Cardiac fibroblast (primary cell): ENCODE measurements at regions not wholly inside any gene's neighbourhood (a gene's known extent, or its start where the extent isn't known, plus 50 kb on each side); places are given as distances from the start of the nearest gene placed in this dataset.

Experiments
- DNase-seq, 2 donors: peaks; one replicate each; pipeline versions ENCODE4 v3.0.0 to v3.0.0-alpha.2; 2010; ENCODE audit warnings: low read depth in 2 of 2
- H3K4me3 ChIP-seq, 2 donors: replicated peaks in 1 of 2; 1 replicate in 1 of 2; 2 replicates in 1 of 2; pipeline ENCODE4 v1.5.1; 2011; ENCODE audit warnings: low read depth in 2 of 2, low read length in 2 of 2, mild to moderate bottlenecking in 2 of 2, moderate library complexity in 1 of 2
- CTCF ChIP-seq: IDR thresholded peaks from one replicate; pipeline ENCODE4 v1.5.1; 2011; ENCODE audit warnings: low read depth, mild to moderate bottlenecking, low read length, inconsistent platforms

- TF ChIP-seq CTCF, result no peak
- H3K4me3 ChIP-seq, result no peak overlapping the region
- peak in 1 of 2 donors; percentile 15 for DNase-seq
These were observed 324.8 kb downstream of the PMP22 start for GRCh38 chr17:14940108-14940937.

DNA sequence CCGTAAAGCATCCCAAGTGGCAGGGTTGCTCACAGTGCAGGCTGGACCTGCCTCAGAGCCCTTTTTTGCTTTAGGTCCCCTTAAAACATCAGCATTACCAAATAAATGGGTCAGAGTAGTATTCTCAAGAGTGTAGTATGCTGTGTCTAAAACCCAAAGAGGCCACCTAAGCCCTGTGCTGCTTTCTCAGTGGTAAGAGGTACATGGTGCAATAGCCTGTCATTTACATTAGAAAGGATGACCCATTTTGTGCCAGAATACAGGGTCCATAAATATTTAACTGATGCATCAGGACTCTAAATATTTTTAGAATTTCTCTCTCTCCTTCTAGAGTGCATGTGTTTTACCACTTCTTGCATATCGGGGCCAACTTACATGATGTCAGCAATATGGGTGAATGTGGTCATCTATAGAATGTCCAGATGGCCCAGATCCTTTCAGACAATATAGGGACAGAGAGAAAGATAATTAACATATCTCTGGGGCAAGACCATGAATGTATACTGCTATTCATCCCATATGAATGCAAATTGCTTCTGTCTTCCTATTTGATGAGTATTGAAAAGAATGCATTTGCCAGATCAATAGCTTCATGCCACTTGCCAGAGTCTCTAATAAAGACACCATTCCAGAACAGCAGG lies 329.2 kb downstream of the PMP22 start:
- no peak for DNase-seq
- no peak for TF ChIP-seq CTCF
- H3K4me3 ChIP-seq, result no peak overlapping the region

DNA sequence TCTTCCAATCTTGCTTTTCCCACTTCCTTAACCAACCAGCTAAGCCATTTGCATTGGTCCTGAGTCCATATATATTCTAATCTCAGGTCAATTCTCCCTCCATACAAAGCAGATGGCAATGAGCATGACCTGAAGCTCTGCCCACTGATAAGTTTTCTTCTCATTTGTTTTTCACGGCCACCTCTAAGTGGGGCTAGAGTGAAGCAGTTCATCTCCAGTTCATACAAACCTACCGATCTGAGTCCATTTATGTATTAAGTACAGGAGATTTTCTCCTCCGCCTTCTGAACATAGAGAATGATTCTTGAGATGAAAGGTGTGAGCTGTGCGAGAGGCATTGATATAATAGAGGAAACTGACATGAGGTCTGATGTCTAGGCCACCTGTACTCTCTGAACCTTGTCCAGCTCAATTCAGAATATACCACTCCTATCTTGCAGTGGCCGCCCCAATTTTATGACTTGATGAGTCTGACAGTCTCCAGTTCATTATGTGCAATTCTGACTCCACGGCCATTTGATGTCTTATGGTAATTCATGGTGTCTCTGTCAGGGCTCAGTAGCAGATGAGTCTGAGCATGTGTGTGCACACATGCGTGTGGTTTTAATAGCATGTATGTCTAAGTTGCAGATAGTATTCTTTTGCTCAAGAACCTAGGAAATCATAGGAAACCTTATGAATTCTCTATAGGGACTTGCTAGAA lies 329.8 kb downstream of the PMP22 start:
- H3K4me3 ChIP-seq, result no peak overlapping the region
- DNase-seq, result no peak
- TF ChIP-seq CTCF, result no peak

DNA sequence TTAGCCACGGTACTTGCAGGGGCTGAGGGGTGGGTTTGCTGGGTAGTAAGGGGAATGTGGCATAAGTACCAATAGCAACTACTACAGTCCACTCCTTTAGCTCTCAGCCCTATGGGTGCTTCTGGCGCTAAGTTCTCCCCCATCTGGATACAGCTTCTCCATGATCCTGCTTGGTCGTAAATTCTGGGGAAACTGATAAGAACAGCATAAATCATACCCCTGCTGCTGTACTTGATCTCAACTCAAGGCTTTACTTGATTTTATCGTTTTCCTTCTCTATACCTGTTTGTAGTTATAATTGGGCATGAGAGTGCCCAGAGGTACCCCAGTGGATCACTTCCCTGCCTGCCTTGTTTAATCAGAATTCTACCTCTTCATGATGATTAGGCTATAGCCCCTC lies 331.4 kb downstream of the PMP22 start:
- DNase-seq, result no peak
- no peak overlapping the region for H3K4me3 ChIP-seq
- no peak for TF ChIP-seq CTCF

DNA sequence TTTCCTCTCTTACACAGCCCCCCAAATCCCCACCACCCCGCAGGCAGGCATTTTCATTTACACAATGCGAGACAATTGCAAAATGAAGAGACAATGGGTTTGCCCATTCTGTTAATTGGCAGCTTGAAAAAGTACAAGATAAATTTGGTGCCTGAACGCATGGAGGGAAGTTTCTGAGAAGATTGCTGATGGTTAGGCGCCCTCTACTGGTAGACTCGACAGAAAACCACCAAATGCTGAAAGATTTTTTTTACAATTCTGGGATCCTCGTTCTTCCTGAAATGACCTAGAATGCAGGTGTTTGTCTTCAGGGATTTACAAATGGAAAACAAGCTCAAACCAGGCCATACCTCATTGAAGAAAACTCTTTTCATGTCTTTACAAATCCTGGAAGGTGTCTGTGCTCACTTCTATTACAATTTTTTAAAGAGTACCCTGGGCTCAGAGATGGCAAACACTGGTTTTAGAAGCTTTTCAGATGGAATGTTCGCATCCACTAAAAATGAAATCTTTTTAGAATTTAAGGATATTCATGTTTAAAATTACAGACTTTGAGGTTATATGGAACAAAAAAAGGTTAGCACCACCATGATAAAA lies 338.5 kb downstream of the PMP22 start:
- no peak overlapping the region for H3K4me3 ChIP-seq
- TF ChIP-seq CTCF, result peak; percentile 73
- peak; percentile 84 to 85 for DNase-seq

DNA sequence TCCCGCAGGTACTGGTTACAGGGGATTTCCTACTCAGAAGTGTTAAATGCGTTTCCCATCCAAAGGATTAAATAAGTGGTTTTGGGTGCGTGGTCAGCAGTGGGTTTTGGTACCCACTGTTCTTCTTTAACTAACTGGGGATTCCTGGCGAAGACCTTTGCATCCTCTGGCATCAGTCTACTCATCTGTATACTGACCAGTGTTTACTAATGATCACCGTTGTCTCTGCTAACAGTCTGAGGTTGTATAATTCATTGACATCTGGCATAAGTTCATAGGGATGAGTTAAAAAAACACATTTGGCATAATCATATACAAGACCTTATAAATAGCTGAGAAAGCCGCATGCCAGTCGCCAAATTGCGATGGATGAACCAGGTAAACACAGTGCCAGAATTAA lies 339.1 kb downstream of the PMP22 start:
- TF ChIP-seq CTCF, result no peak
- DNase-seq, result no peak
- no peak overlapping the region for H3K4me3 ChIP-seq
